ENCODE measurements at regions not wholly inside any gene's neighbourhood (a gene's known extent, or its start where the extent isn't known, plus 50 kb on each side); places are given as distances from the start of the nearest gene placed in this dataset.

- TF ChIP-seq POLR2A (IDR thresholded peaks at IDR 0.05) = no peak
- TF ChIP-seq CTCF (IDR thresholded peaks at IDR 0.05) = no peak
- no peak for TF ChIP-seq EP300 (IDR thresholded peaks at IDR 0.05)
Measured at GRCh38 chr9:79056041-79056440, 515.7 kb upstream of the TLE4 start.

Data from ovary (tissue), 3 donors.